H7 (cell line): ENCODE measurements at regions not wholly inside any gene's neighbourhood (a gene's known extent, or its start where the extent isn't known, plus 50 kb on each side); places are given as distances from the start of the nearest gene placed in this dataset.

ENCODE experiments used
- DNase-seq: peaks from one replicate; pipeline ENCODE4 v3.0.0; 2012
- H3K27me3 ChIP-seq: 2 replicates; pipeline ENCODE4 v1.6.0; 2011; ENCODE audit warnings: mild to moderate bottlenecking, low read length; ENCODE audit not compliant: control insufficient read depth, insufficient read depth
- H3K36me3 ChIP-seq: replicated peaks from 2 replicates; pipeline ENCODE4 v1.5.1; 2011; ENCODE audit warnings: low read length; ENCODE audit not compliant: control insufficient read depth, insufficient read depth
- H3K4me3 ChIP-seq: 2 replicates; pipeline ENCODE4 v1.5.1; 2011; ENCODE audit warnings: low read depth, mild to moderate bottlenecking, control low read depth, low read length, moderate library complexity; ENCODE audit not compliant: insufficient read depth

DNA sequence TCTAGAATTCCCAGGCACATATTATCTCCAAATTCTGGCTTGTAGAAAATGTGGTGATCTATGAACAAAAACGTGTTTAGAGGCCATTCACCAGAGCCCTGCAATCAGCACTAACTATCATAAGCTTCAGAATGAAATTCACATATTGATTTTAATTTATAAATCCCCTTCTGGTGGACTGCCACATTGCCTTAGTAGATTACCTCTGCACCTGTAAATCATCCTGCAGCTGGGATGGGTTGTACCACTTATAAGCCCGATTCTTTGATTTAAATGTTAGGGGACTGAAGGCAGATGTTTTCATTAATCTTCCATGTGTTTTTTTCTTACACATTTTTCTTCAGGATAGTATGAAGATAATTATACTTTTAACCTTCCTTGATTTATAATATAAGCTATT is 140.7 kb upstream of the PTPRD start:
- Histone ChIP-seq H3K27me3 (no peaks in the 10 kb centered on the region), H3K4me3 (no peak overlapping the region), H3K36me3 (no peaks in the 10 kb centered on the region)
- no peak for DNase-seq

DNA sequence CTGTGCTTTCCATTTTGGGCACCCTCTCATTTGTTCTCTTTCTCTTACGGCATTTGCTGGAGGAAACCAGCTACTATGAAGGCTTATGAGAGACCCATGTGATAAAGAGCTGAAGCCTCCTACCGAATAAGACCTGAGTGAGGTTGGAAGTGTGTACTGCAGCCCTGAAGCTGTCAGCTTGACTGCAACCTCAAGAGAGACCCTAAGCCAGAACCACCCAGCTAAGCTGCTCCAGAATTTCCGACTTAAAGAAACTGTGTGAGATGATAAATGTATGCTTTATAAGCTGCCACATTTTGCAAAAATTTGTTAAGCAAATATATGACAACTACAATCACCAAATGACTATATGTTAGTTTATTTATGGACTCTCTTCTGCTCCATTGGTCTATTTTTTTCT is 151.7 kb upstream of the PTPRD start:
- H3K27me3 ChIP-seq, result no peaks in the 10 kb centered on the region; the same call in 1 of the 2 replicates
- H3K36me3 ChIP-seq, result no peaks in the 10 kb centered on the region
- H3K4me3 ChIP-seq, result no peak overlapping the region
- DNase-seq, result no peak

DNA sequence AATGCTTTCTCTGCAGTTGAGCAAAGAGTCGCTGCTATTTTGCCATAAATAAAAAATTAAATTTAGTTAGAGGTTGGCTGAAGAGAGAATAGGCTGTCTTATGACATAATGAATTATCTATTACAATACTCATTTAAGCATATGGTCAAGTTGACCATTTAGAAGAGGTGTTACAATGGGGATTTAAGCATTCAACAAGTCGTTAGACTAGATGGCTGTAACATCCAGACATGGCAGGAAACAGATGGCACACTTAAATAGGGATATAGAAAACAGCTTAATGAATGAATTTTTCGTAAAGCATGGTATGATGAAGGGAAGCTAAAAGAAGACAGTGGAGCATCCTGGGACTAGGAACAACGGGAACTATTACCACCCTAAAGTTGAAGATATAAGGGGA is 160.3 kb upstream of the PTPRD start:
- no peak for DNase-seq
- no peak overlapping the region for H3K4me3 ChIP-seq
- H3K27me3 ChIP-seq, result no peaks in the 10 kb centered on the region
- H3K36me3 ChIP-seq, result no peaks in the 10 kb centered on the region

DNA sequence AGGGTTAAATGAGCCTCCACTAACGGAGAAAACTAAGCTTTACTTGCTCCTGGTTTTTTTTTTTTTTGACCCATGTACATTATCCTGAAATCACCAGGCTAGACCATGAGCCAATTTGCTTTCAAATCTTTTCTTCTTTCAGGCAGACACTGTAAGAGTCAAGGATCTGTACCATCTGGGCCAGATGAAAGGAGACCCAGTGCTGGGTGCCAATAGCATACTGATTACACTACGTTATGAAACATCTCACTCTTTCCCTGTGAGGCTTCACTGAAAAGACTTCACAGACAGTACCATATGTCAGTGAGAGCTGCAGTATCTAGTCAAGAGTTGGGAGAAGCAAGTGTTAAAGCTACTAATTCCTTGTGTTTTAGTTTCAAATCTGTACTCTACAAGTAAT is 161.2 kb upstream of the PTPRD start:
- Histone ChIP-seq H3K36me3 (no peaks in the 10 kb centered on the region), H3K27me3 (no peaks in the 10 kb centered on the region), H3K4me3 (no peak overlapping the region)
- DNase-seq, result no peak

DNA sequence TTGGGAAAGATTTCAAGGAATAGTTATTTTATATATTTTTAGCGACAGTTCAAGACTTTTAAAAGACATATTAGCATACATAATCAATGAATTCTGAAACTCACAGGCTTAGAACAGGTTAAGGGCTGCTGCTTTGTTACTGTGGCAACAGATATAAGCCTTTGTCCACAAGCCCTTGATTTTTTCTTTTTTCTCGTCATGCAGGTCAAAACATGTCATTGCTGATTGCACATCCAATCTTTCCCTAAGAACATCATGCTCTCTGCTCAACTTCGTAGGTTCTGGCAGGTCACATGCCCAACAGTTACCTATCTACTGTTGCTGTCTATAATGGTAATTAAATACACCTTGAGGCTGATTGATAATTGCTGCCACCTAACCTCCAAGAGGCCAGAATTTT is 172.5 kb upstream of the PTPRD start:
- H3K4me3 ChIP-seq, result no peak overlapping the region
- no peaks in the 10 kb centered on the region for H3K36me3 ChIP-seq
- H3K27me3 ChIP-seq, result no peaks in the 10 kb centered on the region
- no peak for DNase-seq

DNA sequence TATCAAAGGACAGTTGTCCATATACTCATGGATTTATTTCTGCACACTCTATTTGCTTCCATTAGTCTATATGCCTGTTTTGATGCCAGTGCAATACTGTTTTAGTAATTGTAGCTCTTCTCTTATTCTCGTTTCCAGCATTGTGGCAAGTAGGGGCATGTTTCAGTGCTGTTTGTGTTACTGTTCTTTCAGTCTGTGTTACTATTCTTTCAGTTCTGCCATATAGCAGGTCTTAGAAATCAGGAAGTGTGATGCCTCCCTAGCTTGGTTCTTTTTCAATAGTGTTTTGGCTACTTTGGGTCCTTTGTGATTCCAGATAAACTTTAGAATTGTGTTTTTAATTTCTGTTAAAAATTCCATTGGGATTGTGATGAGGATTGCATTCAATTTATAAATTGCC is 180.5 kb upstream of the PTPRD start:
- no peak overlapping the region for H3K4me3 ChIP-seq
- H3K36me3 ChIP-seq, result no peaks in the 10 kb centered on the region
- DNase-seq, result no peak
- no peaks in the 10 kb centered on the region for H3K27me3 ChIP-seq

DNA sequence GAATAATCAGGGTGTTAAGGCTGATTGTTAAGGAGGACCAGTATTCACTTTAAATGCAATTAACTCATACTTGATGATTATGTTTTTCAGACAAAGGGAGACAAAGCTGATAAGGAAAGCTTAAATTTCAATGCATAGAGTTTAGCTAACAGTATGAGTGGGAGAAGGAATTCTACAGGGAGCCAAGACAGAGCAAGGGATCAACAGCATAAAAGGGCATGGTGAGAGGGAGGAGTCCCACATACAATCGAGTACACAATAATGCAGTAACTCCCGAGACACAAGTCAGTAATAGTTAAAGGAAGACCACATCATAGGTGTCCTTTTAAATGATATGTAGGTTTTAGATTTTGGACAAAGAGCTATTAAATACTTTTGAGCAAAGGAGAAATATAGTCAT is 191.7 kb upstream of the PTPRD start:
- no peak for DNase-seq
- H3K36me3 ChIP-seq, result no peaks in the 10 kb centered on the region
- no peaks in the 10 kb centered on the region for H3K27me3 ChIP-seq
- no peak overlapping the region for H3K4me3 ChIP-seq

DNA sequence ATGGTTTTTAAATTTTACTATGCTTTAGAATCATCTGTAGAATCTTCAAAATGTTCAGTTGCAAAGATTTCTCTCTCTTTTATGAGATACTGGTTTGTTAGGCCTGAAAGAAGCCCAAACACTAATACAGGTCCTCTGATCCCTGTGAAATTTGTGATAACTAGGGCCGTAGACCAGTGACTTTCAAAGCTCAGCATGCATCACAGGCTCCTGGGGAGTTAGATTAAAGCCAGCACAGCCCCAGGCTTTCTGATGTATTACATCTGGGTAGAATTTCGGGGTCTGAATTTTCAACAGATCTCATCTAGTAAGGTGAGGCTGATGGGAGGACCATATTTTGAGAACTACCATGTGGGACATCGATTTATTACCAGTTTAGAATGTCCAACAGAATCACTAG is 194.1 kb upstream of the PTPRD start:
- DNase-seq, result no peak
- no peaks in the 10 kb centered on the region for H3K36me3 ChIP-seq
- H3K4me3 ChIP-seq, result no peak overlapping the region
- H3K27me3 ChIP-seq, result no peaks in the 10 kb centered on the region

DNA sequence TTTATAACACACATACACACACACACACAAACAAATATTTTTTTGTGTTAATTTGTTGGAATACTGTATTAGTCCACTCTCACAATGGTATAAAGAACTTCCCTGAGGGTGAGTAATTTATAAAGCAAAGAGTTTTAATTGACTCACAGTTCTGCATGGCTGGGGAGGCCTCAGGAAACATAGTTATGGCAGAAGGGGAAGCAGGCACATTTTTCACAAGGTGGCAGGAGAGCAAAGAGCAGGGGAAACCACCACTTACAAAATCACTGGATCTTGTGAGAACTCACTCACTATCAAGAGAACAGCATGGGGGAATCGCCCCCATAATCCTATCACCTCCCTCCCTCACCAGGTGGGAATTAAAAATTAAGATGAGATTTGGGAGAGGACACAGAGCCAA is 205.4 kb upstream of the PTPRD start:
- no peak overlapping the region for H3K4me3 ChIP-seq
- no peaks in the 10 kb centered on the region for H3K27me3 ChIP-seq
- no peak for DNase-seq
- no peaks in the 10 kb centered on the region for H3K36me3 ChIP-seq

DNA sequence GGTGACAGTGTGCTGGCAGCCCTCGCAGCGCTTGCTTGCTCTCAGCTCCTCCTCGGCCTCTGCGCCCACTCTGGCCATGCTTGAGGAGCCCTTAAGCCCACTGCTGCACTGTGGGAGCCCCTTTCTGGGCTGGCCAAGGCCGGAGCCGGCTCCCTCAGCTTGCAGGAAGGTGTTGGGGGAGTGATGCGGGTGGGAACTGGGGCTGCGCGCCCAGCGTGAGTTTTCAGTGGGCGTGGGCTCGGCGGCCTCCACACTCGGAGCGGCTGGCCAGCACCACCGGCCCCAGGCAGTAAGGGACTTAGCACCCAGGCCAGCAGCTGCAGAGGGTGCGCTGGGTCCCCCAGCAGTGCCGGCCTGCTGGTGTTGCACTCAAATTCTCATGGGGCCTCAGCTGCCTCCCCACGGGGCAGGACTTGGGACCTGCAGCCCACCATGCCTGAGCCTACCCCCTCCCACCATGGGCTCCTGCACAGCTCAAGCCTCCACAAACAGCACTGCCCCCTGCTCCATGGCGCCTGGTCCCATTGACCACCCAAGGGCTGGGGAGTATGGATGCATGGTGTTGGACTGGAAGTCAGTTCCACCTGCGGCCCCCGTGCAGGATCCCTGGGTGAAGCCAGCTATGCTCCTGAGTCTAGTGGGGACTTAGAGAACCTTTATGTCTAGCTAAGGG is 223.1 kb upstream of the PTPRD start:
- Histone ChIP-seq H3K36me3 (no peaks in the 10 kb centered on the region), H3K4me3 (no peak overlapping the region), H3K27me3 (no peaks in the 10 kb centered on the region)
- no peak for DNase-seq

DNA sequence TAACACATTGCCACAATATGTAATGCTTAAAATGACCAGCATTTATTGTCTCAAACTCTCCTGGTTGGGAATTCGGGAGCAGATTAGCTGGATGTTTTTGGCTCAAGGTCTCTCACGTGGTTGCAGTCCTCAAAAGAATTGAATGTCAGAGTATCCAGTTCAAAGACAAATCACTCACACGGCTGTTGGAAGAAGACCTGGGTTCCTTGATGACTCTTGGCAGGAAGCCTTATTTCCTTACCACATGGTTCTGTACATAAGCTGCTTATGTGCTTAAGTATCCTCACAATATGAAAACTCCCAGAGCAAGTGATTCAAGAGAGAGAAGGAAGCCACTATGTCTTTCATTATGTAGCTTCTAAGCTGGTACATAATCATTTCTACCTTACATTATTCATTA is 230.3 kb upstream of the PTPRD start:
- no peaks in the 10 kb centered on the region for H3K36me3 ChIP-seq
- no peak for DNase-seq
- H3K27me3 ChIP-seq, result no peaks in the 10 kb centered on the region
- H3K4me3 ChIP-seq, result no peak overlapping the region

DNA sequence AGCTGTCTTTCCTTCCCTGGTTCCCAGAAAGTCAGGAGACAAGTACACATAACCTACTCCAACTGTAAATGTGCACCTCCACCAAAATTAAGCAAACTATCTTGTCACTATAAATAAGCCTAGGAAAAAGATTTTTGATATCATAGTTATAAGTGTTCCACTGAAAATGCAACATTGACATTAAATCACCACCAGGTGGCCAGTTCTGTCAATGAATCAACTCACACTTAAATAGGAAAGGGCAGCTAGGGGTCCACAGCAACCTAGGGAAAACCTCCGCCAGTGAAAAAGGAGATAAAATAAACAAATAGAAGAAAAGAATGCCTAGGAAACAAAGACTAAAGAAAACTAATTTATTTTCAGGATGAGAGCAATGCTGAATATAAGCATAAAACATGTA is 243.0 kb upstream of the PTPRD start:
- Histone ChIP-seq H3K36me3 (no peaks in the 10 kb centered on the region), H3K27me3 (no peaks in the 10 kb centered on the region), H3K4me3 (no peak overlapping the region)
- DNase-seq, result peak; percentile 18

DNA sequence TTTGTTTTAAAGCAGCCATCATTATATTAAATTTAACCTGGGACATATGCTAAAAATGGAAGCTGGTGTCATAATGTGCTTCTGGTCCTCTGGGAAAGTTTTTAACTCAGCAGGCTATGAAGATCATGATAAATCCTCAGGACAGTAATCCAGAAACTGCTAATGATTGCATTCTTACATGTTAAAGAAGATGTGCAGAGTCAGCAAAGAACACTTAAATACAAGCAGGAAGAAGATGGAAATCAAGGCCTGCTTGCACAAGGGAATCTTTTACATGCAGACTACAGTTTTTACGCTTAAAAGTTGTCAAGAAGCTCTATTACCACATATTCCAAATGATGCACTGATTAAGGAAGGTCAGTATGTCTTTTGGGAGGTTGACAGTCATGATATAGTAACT is 246.0 kb upstream of the PTPRD start:
- Histone ChIP-seq H3K4me3 (no peak overlapping the region), H3K27me3 (no peaks in the 10 kb centered on the region), H3K36me3 (no peaks in the 10 kb centered on the region)
- DNase-seq, result no peak

DNA sequence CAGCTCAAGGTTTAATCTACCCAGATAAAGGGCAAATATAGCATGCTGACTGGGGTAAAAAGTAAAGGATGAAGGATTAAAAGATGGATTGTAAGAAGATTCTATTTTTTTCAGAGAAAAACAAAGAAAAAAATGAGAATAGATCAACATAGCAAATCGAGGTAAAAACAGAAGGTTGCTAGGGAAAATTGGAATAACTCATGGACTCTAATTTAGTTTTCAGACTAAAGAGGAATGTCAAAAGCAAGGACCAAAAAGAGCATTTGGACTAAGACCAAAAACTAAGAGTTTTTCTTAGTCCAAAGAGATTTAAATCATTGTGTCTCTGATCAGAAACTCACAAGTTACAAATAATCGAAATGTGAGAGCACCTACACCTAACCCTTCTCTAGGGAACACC is 250.7 kb upstream of the PTPRD start:
- Histone ChIP-seq H3K27me3 (no peaks in the 10 kb centered on the region), H3K4me3 (no peak overlapping the region), H3K36me3 (no peaks in the 10 kb centered on the region)
- no peak for DNase-seq

DNA sequence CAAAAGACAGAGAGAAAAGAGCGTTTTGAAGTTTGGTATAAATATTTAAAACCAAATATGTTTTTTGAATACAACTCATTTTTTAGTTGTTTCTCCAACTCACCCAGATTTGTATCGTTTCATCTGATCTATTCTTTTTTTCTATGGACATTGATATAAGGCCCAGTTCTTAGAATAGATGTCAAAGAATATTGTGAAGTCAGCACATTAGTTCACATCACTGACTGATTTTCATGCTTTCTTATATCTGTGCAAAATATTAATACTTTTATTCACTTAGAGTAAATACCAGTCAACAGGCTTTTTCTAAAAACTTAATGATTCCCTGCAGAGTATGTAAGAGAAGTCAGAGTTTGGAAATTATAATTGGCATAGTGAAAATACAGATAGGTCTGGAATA is 254.4 kb upstream of the PTPRD start:
- Histone ChIP-seq H3K36me3 (no peaks in the 10 kb centered on the region), H3K27me3 (no peaks in the 10 kb centered on the region), H3K4me3 (no peak overlapping the region)
- no peak for DNase-seq

DNA sequence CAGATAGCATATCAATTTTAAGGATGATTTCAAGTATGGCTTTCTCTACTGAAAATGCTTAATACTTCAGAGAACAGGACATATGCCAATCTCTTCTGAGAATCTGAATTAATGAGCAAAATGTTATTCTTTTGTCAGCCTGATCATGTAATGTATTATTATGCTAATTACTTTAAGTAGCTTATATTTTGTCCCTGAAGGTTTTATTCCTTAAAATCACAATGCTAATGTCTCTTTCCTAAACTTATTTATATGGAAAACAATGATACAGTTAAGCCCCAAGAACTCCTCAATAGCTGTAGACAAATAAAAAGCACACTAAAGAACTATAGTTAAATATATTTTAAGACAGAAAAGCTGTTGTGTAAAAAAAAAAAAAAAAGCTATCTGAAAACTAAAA is 256.9 kb upstream of the PTPRD start:
- H3K4me3 ChIP-seq, result no peak overlapping the region
- DNase-seq, result no peak
- no peaks in the 10 kb centered on the region for H3K36me3 ChIP-seq
- no peaks in the 10 kb centered on the region for H3K27me3 ChIP-seq
